COR-L47 (cell line): ENCODE measurements at regions not wholly inside any gene's neighbourhood (a gene's known extent, or its start where the extent isn't known, plus 50 kb on each side); places are given as distances from the start of the nearest gene placed in this dataset.

Experiments
- DNase-seq: peaks from one replicate; lab custom pipeline; 2025; lab: John Stamatoyannopoulos, UW

GRCh38 chr7:21146642-21147423, 281.1 kb upstream of the SP4 start:
- DNase-seq = no peak

DNA sequence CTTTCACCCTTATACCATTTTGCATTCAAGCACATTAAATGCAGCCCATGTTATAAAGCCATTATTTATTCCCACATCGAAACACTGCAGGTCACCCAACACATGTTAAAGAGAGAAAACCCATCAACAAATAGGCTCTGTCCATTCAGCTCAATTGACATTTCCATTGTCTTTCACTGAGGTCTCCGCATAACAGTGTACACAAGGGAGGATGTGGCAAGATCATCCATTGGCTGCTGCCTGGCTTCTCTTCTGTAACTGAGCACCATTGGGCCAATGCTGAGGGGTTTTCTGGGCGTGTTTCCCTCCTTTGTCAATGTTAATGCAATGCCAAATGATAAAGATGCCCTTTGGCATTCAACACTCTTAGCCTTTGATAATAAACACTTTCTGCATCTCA, 278.1 kb upstream of the SP4 start:
- peak; percentile 32 for DNase-seq

DNA sequence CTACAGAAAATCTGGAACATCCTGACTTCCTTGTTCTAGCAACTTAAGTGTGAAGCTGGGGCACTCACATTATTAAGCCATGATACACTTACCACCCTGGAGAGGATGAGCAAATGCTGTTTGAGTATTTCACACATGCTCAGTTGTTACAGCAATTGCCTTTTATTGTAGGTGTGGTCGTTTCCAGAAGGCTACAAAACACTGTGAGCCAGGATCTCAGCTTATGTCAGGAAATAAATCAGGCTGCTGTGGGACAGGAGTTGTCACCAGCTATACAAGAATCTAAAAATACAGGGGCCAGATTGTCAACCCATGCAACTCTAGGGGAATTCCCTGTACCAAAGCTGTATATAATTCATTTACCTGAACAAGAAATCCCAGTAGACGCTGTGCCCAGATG, 273.3 kb upstream of the SP4 start:
- no peak for DNase-seq

GRCh38 chr7:21159506-21159905, 268.4 kb upstream of the SP4 start:
- no peak for DNase-seq

GRCh38 chr7:21160401-21160800, 267.5 kb upstream of the SP4 start:
- no peak for DNase-seq

- no peak for DNase-seq
These were observed 259.9 kb upstream of the SP4 start for GRCh38 chr7:21167942-21168341.

DNA sequence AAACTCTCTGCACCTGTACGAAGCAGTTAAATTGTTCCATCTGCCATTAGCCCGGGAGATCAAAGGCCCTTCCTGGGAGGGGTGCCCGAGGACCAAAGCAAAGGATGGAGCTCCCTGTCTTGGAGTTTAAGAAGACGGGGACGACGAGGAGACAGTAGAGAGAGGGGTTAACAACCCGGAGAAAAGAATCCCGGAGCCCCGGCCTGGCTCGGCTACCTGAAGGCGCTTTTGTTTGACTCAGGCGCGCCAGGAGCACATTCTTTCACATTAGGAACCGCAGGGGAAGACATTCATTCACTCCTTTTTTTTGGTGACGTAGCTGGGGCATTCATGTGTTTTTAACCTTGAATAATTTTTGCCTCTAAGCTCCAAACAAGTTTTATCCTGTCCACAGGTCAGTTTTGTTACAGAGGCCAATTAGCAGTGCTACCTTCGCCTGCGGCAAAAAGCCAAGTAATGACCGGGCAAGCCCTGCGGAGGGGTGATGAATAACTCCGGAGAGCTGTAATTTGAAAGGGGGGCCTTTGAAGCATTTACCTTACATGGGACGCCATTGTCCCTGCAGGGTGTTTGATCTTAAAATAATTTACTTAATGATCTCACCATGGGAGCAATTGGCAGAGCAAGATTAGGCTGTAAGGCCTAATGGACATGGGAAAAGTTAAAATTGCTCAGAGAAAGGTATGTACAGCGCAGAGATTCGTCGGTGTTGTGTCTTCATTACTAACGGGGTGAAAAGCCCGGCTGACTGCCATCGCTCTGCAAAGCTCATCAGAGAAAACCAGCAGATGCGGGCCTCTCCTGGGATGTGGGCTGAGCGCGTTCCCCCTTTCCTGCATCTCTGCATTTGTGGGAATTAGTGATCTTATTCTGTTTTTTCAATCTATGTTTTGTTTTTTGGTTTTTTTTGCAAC, 258.0 kb upstream of the SP4 start:
- DNase-seq = no peak

DNA sequence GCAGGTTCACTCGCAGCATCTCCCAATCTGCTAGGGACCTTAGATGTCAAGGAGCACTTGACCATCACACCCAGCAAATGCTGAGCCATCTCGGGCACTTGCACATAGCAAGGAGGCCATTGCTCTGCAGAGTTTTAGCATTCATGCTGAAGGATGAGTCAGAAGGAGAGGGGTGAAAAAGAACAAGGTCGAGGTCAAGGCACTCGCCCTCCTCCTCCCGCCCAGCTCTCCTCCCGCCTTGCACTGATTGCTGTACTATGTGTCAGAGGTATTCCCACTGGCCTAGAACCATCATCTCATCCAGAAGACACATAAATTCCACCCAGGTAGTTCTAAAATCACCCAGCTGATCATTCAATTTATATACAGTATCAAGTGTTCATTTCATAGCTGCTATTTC, 255.1 kb upstream of the SP4 start:
- no peak for DNase-seq

- no peak for DNase-seq
These were observed 254.4 kb upstream of the SP4 start for GRCh38 chr7:21173436-21173835.

- DNase-seq = no peak
These were observed 252.2 kb upstream of the SP4 start for GRCh38 chr7:21175714-21176113.

DNA sequence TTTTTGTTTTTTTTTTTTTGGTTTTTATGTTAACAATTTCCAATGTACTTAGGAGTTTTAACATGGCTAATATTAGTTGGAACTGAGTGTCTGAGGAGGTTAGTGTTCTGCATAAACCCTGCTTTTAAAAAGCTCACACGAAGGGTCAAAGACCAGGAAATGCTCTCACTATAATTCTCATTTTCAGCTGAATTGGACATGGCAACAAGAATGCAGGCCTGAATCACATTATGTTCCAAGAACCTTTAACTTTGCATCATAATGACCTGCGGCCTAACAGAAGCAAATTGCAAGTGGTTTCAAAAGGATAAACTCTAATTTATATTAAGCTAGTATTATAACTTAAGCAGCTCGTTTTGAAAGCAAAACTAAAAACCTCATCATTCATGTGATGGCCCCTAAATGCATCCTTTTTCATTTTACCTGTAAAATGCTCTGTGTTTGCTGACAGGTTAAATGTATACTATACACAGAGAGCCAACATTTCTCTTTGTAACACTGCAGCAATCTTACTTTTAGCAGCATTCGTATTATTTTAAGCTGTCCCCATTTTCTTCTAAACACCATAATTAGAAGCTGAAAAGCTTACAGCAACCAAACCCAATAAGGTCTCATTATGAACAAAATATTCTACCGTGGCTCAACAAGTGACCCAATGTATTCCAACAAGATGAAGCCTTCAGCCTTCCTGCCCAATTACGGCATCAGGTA, 242.8 kb upstream of the SP4 start:
- DNase-seq = no peak

DNA sequence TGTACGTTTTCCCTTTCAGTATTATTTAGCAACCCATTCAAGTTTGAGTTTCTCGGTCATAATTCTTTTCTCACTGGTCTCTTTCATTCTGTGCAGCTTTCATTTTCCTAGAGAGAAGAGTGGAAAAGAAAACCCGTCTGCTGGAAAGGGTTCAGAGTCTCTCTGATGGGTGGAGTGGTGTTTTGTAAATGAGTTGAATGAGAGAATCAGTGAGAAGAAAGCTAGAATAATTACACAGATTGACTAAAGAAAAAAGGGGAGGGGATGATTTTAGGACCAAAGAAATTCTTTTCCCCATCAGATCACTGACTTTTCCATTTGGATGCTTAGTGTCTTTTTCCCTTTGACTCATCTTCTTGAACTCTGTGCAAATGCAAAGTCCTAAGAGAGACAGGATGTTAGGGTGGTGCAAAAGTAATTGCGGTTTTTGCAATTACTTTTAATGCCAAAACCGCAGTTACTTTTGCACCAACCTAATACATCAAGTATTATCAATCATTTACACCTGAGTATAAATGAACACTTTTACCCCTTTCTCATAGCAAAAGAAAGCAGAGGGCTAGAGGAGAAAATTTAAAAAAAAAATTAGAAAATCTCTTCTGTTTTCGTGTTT, 242.1 kb upstream of the SP4 start:
- no peak for DNase-seq

DNA sequence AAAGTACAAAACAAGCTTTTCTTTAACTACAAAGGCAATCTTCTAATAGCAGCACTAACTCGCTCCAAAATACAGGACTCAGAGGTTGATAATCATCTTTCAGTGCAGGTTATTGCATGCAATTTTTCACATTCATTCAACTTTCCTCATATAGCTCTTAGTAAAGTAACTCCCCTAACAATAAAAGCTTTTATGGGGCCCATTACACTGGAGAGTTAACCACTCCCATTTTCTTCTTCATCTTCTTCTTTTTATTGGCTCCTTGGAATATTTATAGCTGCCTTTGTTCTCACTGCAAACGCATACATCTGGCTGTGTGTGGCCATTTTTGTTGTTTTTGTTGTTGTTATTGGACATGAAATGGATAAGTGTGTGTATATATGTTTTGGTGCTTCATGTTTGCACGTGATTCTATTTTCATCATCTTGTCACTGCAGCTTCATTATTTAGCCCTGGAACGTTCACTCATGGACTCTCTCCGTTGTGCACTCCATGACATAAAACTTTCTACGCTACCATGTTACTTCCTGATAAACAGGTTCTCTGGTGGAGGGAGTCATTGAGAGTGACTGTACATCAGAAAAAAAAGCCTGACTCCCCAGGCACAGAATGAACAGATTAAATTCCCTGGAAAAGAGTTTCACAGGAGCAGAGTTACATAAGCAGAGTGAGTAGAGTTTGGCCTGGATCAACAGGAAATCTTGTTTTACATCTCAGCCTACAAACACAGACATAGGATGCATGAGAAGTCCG, 236.4 kb upstream of the SP4 start:
- DNase-seq = no peak

DNA sequence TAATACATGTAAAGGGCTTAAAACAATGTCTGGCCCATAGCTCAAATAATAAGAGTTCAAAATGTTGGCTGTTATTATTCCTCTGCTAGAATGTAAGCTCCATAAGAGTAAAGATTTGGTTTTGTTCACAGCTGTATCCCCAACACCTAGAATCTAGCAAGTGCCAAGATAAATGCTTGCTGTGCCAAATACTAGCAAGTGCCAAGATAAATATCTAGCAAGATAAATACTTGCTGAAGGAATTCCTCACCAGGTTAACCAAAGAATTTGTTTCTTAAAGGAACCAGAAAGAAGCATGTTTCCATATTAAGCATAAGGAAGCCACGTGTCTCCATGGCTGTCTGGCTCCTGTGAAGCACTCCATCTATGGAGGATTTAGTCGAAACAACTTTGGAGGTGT, 235.2 kb upstream of the SP4 start:
- DNase-seq = no peak

DNA sequence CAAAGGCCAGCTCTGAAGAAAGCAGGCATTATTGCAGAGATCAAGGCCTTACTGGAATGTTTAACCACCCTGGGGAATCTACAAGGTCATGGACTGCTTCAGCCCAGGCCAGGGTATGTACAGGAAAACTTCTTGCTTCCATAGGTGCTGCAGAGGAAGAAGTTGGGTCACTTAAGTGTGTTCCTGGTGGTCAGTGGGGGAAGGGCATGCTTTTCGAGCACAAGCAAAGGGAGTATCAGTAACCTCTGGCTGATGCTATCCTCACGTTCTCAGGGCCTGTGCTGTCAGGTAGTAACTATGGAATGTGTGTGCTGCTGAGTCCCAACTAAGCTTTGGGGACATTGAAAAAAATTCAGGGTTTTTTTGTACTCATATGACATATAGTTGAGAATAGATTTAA, 234.0 kb upstream of the SP4 start:
- DNase-seq = no peak

GRCh38 chr7:21194936-21195335, 232.9 kb upstream of the SP4 start:
- DNase-seq = no peak

- peak; percentile 13 for DNase-seq
These were observed 229.0 kb upstream of the SP4 start for GRCh38 chr7:21198921-21199320.

DNA sequence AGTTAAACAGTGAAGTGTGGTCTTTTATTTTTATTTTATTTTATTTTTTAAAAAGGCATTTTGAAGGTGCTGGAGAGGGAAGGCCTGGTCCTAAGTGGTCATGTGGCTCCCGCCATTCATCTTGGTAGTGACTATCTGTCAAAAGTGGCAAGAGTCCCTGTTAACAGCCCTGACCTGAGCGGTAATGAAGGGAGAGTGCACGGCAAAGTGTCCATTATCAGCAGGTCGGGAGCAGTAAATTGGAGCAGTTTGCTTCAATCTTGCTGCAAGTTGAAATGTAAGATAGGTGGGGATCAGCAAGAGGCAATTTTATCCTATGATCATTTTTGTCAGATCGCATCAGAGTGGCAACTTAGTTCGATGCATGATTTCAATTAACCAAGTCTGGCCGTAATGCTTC, 227.4 kb upstream of the SP4 start:
- no peak for DNase-seq

GRCh38 chr7:21214657-21215056, 213.2 kb upstream of the SP4 start:
- no peak for DNase-seq

DNA sequence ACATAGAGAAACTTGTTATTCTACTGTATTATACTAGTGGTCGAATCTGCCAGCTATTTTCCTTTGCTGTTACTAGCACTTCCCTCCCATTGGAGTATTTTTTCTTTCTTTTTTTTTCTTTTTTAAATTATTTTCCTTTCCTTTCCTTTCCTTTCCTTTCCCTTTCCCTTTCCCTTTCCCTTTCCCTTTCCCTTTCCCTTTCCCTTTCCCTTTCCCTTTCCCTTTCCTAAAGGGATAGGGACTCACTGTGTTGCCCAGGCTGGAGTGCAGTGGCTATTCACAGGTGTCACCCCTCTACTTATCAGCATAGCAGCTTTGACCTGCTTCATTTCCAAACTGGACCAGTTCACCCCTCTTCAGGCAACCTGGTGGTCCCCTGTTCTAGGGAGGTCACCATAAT, 212.6 kb upstream of the SP4 start:
- DNase-seq = no peak

DNA sequence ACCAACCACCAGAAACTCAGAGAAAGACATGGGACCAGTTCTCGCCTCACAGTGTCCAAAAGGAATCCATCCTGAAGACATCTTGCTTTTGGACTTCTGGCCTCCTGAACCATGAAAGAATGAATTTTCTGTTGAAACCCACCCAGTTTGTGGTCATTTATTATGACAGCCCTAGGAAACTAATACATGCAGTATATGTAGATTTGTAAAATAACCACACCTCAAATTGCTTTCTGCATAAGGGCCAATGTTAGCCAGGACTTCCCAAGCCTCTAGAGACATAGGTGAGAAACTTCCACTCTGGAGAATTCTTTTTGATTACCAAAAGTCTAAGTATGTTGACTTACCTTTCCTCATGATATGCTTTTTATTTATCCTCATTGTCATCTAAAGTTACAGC, 210.5 kb upstream of the SP4 start:
- no peak for DNase-seq

DNA sequence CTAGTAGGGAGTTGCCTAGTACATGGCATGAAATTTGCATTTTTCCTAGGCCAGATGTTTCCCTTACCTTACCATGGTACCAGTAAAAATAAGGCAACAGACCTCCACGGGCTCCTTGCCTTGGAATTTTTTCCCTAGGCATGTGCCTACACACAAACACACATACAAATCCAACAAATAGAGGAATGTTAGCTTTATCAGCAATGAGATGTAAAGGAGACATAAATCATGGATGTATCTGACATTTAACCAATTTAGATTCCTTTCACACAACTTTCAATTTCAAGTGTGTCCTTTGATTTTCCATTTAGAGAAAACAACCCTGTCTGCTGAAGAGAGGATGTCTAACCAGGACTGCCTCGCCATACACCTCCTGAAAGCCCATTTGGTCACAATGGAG, 209.7 kb upstream of the SP4 start:
- DNase-seq = no peak
